ENCODE measurements at regions not wholly inside any gene's neighbourhood (a gene's known extent, or its start where the extent isn't known, plus 50 kb on each side); places are given as distances from the start of the nearest gene placed in this dataset.
A peak's percentile ranks its signal among the peaks of the same experiment; 100 is the strongest.

- H3F3A ChIP-seq (ENCODE audit: low read length, unreplicated experiment) = no peaks in the 10 kb centered on the region
- CTCF ChIA-PET = no interaction called here
- H3K79me2 ChIP-seq (ENCODE audit: low read length) = no peaks in the 10 kb centered on the region
- H3K9me2 ChIP-seq (replicated peaks; ENCODE audit: low read length) = no peaks in the 10 kb centered on the region
- no peaks in the 10 kb centered on the region for H3K36me3 ChIP-seq (ENCODE audit: low read depth, low read length)
- ATAC-seq (peak; percentile 27), DNase-seq (peak; percentile 55)
- intact Hi-C loops (cut with micrococcal nuclease) = loop anchor here (10.0 kb wide), 1 partner anchor 380 kb away; no protein-coding TSS in a partner anchor
- peak overlapping the region; percentile 19; the same call in 1 of the 2 replicates for H3K4me2 ChIP-seq (ENCODE audit: low read length)
- H4K20me1 ChIP-seq (ENCODE audit: low read length) = no peaks in the 10 kb centered on the region
- H3K4me3 ChIP-seq (ENCODE audit: low read length) = no peak overlapping the region
- BruUV-seq (replicated peaks) = no TSS peak
- peaks cover 30% of the 10 kb centered on the region for H3K4me1 ChIP-seq (ENCODE audit: insufficient read depth, low read length)
- no peak for TF ChIP-seq EZH2phosphoT487 (IDR thresholded peaks at IDR 0.05; ENCODE audit: borderline replicate concordance, low read length)
- TF ChIP-seq, protein P1, sequence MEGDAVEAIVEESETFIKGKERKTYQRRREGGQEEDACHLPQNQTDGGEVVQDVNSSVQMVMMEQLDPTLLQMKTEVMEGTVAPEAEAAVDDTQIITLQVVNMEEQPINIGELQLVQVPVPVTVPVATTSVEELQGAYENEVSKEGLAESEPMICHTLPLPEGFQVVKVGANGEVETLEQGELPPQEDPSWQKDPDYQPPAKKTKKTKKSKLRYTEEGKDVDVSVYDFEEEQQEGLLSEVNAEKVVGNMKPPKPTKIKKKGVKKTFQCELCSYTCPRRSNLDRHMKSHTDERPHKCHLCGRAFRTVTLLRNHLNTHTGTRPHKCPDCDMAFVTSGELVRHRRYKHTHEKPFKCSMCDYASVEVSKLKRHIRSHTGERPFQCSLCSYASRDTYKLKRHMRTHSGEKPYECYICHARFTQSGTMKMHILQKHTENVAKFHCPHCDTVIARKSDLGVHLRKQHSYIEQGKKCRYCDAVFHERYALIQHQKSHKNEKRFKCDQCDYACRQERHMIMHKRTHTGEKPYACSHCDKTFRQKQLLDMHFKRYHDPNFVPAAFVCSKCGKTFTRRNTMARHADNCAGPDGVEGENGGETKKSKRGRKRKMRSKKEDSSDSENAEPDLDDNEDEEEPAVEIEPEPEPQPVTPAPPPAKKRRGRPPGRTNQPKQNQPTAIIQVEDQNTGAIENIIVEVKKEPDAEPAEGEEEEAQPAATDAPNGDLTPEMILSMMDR (conservative IDR thresholded peaks at IDR 0.05; ENCODE audit: low read depth, low read length) = no peak
- no peak for TF ChIP-seq EZH2 (IDR thresholded peaks at IDR 0.05; ENCODE audit: low read length, unreplicated experiment)
- H3K27me3 ChIP-seq (ENCODE audit: low read length) = no peaks in the 10 kb centered on the region
- no peaks in the 10 kb centered on the region for H3K9me3 ChIP-seq (ENCODE audit: low read length)
- POLR2A ChIA-PET (ENCODE audit: unreplicated experiment) = no interaction called here
- H3K27ac ChIP-seq (ENCODE audit: low read length) = peak overlapping the region; percentile 38
- no peak overlapping the region for H2AFZ ChIP-seq (ENCODE audit: low read length)
- no peak overlapping the region for H3K9ac ChIP-seq (ENCODE audit: low read length)
Measured at GRCh38 chr2:145044491-145044890, 524.6 kb upstream of the ZEB2 start.

DNA sequence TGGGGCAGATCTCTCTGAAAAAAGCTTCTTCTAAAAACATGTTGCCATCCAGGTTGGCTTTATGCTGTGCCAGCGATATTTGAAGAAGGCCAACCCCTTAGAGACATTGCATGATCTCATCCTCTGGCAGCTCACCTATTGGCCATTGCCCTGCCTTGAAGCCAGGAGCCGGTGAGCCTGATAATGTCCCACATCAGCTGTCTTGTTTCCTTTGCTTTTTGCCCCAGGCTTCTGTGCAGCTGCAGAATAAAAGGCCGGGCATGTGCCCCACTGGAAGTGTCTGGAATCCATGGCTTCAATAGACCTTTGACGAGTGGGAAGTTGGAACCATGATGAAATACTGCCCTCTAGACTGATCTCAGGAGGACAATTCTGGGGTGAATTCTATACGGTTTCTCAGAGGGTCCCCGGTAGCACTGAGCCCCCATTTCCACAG lies 523.5 kb upstream of the ZEB2 start:
- H3K79me2 ChIP-seq (ENCODE audit: low read length) = no peaks in the 10 kb centered on the region
- BruUV-seq (replicated peaks) = no TSS peak
- no peaks in the 10 kb centered on the region for H3K36me3 ChIP-seq (ENCODE audit: low read depth, low read length)
- no peak for DNase-seq
- intact Hi-C loops (cut with micrococcal nuclease) = loop anchor here (10.0 kb wide), 1 partner anchor 379 kb away; no protein-coding TSS in a partner anchor
- H3K4me2 ChIP-seq (ENCODE audit: low read length) = no peak overlapping the region
- H3K9ac ChIP-seq (ENCODE audit: low read length) = no peak overlapping the region
- ChIA-PET POLR2A (ENCODE audit: unreplicated experiment) (no interaction called here), CTCF (no interaction called here)
- TF ChIP-seq, protein P1 (conservative IDR thresholded peaks at IDR 0.05; ENCODE audit: low read depth, low read length) = no peak; the same call in 1 of the 2 replicates
- no peaks in the 10 kb centered on the region for H4K20me1 ChIP-seq (ENCODE audit: low read length)
- H3K9me3 ChIP-seq (ENCODE audit: low read length) = no peaks in the 10 kb centered on the region
- H3K27me3 ChIP-seq (ENCODE audit: low read length) = no peaks in the 10 kb centered on the region
- no peak overlapping the region for H3K27ac ChIP-seq (ENCODE audit: low read length)
- peaks cover 30% of the 10 kb centered on the region for H3K4me1 ChIP-seq (ENCODE audit: insufficient read depth, low read length)
- no peak for ATAC-seq
- no peak overlapping the region for H3K4me3 ChIP-seq (ENCODE audit: low read length)
- no peaks in the 10 kb centered on the region for H3F3A ChIP-seq (ENCODE audit: low read length, unreplicated experiment)
- H3K9me2 ChIP-seq (replicated peaks; ENCODE audit: low read length) = no peaks in the 10 kb centered on the region
- no peak overlapping the region for H2AFZ ChIP-seq (ENCODE audit: low read length)

- Histone ChIP-seq H3K36me3 (ENCODE audit: low read depth, low read length) (no peaks in the 10 kb centered on the region), H3K4me3 (ENCODE audit: low read length) (no peak overlapping the region), H2AFZ (ENCODE audit: low read length) (no peak overlapping the region), H3K4me2 (ENCODE audit: low read length) (peak overlapping the region; percentile 1; the same call in 1 of the 2 replicates), H4K20me1 (ENCODE audit: low read length) (no peaks in the 10 kb centered on the region), H3K79me2 (ENCODE audit: low read length) (no peaks in the 10 kb centered on the region), H3K27ac (ENCODE audit: low read length) (peak overlapping the region; percentile 62), H3K9ac (ENCODE audit: low read length) (peak overlapping the region; percentile 5; the same call in 1 of the 2 replicates), H3K9me3 (ENCODE audit: low read length) (no peaks in the 10 kb centered on the region), H3F3A (ENCODE audit: low read length, unreplicated experiment) (no peaks in the 10 kb centered on the region), H3K4me1 (ENCODE audit: insufficient read depth, low read length) (peaks cover 30% of the 10 kb centered on the region), H3K9me2 (replicated peaks; ENCODE audit: low read length) (no peaks in the 10 kb centered on the region), H3K27me3 (ENCODE audit: low read length) (no peaks in the 10 kb centered on the region)
- peak; percentile 81 for DNase-seq
- intact Hi-C loops (cut with micrococcal nuclease) = loop anchor here (1.0 to 10.0 kb wide), 4 partner anchors 29 to 377 kb away; no protein-coding TSS in a partner anchor
- ChIA-PET POLR2A (ENCODE audit: unreplicated experiment) (no interaction called here), CTCF (no interaction called here)
- peak; percentile 93 for ATAC-seq
- TF ChIP-seq, protein P1 (conservative IDR thresholded peaks at IDR 0.05; ENCODE audit: low read depth, low read length) = no peak
- no peak for TF ChIP-seq EZH2phosphoT487 (IDR thresholded peaks at IDR 0.05; ENCODE audit: borderline replicate concordance, low read length)
- no peak for TF ChIP-seq EZH2 (IDR thresholded peaks at IDR 0.05; ENCODE audit: low read length, unreplicated experiment)
- no TSS peak for BruUV-seq (replicated peaks)
Measured at GRCh38 chr2:145041706-145042105, 521.8 kb upstream of the ZEB2 start.

Measured in PC-3 (cell line).